Tibial nerve (tissue), 4 donors: ENCODE measurements at regions not wholly inside any gene's neighbourhood (a gene's known extent, or its start where the extent isn't known, plus 50 kb on each side); places are given as distances from the start of the nearest gene placed in this dataset.
"Not testable (repeated sequence)": the region's sequence is repeated elsewhere in the genome, so short reads cannot be mapped to it uniquely, and the experiment has no call there.

Source experiments
- CTCF ChIP-seq, 5 experiments: fragments of 200-600 bp in 3 of 5; fragments of 450-650 bp in 2 of 5; sonication (generic) in 3 of 5; IDR thresholded peaks; one replicate each; pipeline ENCODE4 v1.5.1; 2016 to 2019; ENCODE audit warnings: antibody characterized with exemption in 5 of 5, mild to moderate bottlenecking in 3 of 5, moderate library complexity in 2 of 5
- EP300 ChIP-seq, 2 donors: sonication (generic); formaldehyde crosslinking; IDR thresholded peaks; one replicate each; pipeline ENCODE4 v1.6.1; 2017; ENCODE audit warnings: antibody characterized with exemption in 2 of 2, mild to moderate bottlenecking in 1 of 2

DNA sequence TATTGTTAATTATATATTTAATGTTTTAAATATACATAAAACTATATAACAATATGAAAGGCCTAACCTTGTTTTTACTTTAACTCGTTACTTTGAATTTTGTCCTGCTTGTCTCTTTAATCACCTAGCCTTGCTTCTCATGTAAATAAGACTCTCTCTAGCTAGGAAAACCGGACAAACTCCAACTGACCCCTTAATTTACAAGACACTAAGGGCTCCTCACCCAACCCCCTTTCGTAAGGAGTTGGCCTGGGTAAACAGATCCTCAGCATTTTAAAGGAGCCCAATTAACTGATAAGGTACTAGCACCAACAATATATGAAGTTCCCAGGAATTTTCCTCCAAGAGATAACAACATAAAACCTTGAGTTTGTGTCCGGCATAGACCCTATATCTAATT, 1246.9 kb downstream of the JRKL start:
- not testable (repeated sequence) for TF ChIP-seq CTCF, EP300 (IDR thresholded peaks at IDR 0.05)
